ENCODE measurements at regions not wholly inside any gene's neighbourhood (a gene's known extent, or its start where the extent isn't known, plus 50 kb on each side); places are given as distances from the start of the nearest gene placed in this dataset.

GRCh38 chr6:21337263-21337662, 256.3 kb upstream of the SOX4 start:
- TF ChIP-seq CTCF (IDR thresholded peaks at IDR 0.05; ENCODE audit: insufficient read depth in 1 of 2, low read depth in 1 of 2, low read length in 1 of 2, severe bottlenecking in 1 of 2, unreplicated experiment in 1 of 2) = no peak
- H3K27me3 ChIP-seq (replicated peaks; ENCODE audit: control insufficient read depth, insufficient read depth, low read length) = no peaks in the 10 kb centered on the region
- intact Hi-C loops (cut with micrococcal nuclease; ENCODE audit: unreplicated experiment) = no loop called here
- no peaks in the 10 kb centered on the region for H3K4me1 ChIP-seq
- no peak overlapping the region for H3K4me3 ChIP-seq (ENCODE audit: low read depth, low read length)
- POLR2A ChIA-PET = no interaction called here
- no peaks in the 10 kb centered on the region for H3K36me3 ChIP-seq (ENCODE audit: control insufficient read depth, insufficient read depth, low read length)
- BruUV-seq (replicated peaks) = no TSS peak
- no peaks in the 10 kb centered on the region for H3K36me3 Mint-ChIP-seq (ENCODE audit: insufficient read depth, unreplicated experiment)
- no peak overlapping the region for H3K27ac Mint-ChIP-seq (ENCODE audit: unreplicated experiment)
- H3K4me1 Mint-ChIP-seq (ENCODE audit: low read depth, unreplicated experiment) = no peaks in the 10 kb centered on the region
- peaks cover 12% of the 10 kb centered on the region for H3K9me3 Mint-ChIP-seq (ENCODE audit: unreplicated experiment)
- no peaks in the 10 kb centered on the region for H3K9me3 ChIP-seq
- no peaks in the 10 kb centered on the region for H3K27me3 Mint-ChIP-seq (ENCODE audit: insufficient read depth, unreplicated experiment)
- CTCF ChIA-PET = no interaction called here
- no peak for DNase-seq
- no peak overlapping the region for H3K4me3 Mint-ChIP-seq (ENCODE audit: unreplicated experiment)

GRCh38 chr6:21340573-21340972, 253.0 kb upstream of the SOX4 start:
- TF ChIP-seq CTCF (IDR thresholded peaks at IDR 0.05; ENCODE audit: insufficient read depth in 1 of 2, low read depth in 1 of 2, low read length in 1 of 2, severe bottlenecking in 1 of 2, unreplicated experiment in 1 of 2) = no peak

GRCh38 chr6:21341910-21342309, 251.6 kb upstream of the SOX4 start:
- no peak overlapping the region for H3K4me3 Mint-ChIP-seq (ENCODE audit: unreplicated experiment)
- no peak for DNase-seq
- H3K27me3 Mint-ChIP-seq (ENCODE audit: insufficient read depth, unreplicated experiment) = no peaks in the 10 kb centered on the region
- no TSS peak for BruUV-seq (replicated peaks)
- H3K36me3 Mint-ChIP-seq (ENCODE audit: insufficient read depth, unreplicated experiment) = no peaks in the 10 kb centered on the region
- ChIA-PET POLR2A (no interaction called here), CTCF (no interaction called here)
- H3K9me3 Mint-ChIP-seq (ENCODE audit: unreplicated experiment) = peaks cover 9% of the 10 kb centered on the region
- no peaks in the 10 kb centered on the region for H3K36me3 ChIP-seq (ENCODE audit: control insufficient read depth, insufficient read depth, low read length)
- H3K27me3 ChIP-seq (replicated peaks; ENCODE audit: control insufficient read depth, insufficient read depth, low read length) = no peaks in the 10 kb centered on the region
- H3K4me1 Mint-ChIP-seq (ENCODE audit: low read depth, unreplicated experiment) = no peaks in the 10 kb centered on the region
- H3K9me3 ChIP-seq = no peaks in the 10 kb centered on the region
- intact Hi-C loops (cut with micrococcal nuclease; ENCODE audit: unreplicated experiment) = no loop called here
- no peak overlapping the region for H3K4me3 ChIP-seq (ENCODE audit: low read depth, low read length)
- H3K4me1 ChIP-seq = no peaks in the 10 kb centered on the region
- H3K27ac Mint-ChIP-seq (ENCODE audit: unreplicated experiment) = no peak overlapping the region
- TF ChIP-seq CTCF (IDR thresholded peaks at IDR 0.05; ENCODE audit: insufficient read depth in 1 of 2, low read depth in 1 of 2, low read length in 1 of 2, severe bottlenecking in 1 of 2, unreplicated experiment in 1 of 2) = no peak

More at GRCh38 chr6:21340573-21340972, 253.0 kb upstream of the SOX4 start:
- Histone ChIP-seq H3K9me3 (no peaks in the 10 kb centered on the region), H3K27me3 (replicated peaks; ENCODE audit: control insufficient read depth, insufficient read depth, low read length) (no peaks in the 10 kb centered on the region), H3K36me3 (ENCODE audit: control insufficient read depth, insufficient read depth, low read length) (no peaks in the 10 kb centered on the region), H3K4me3 (ENCODE audit: low read depth, low read length) (no peak overlapping the region), H3K4me1 (no peaks in the 10 kb centered on the region)
- H3K4me1 Mint-ChIP-seq (ENCODE audit: low read depth, unreplicated experiment) = no peaks in the 10 kb centered on the region
- intact Hi-C loops (cut with micrococcal nuclease; ENCODE audit: unreplicated experiment) = no loop called here
- H3K27ac Mint-ChIP-seq (ENCODE audit: unreplicated experiment) = no peak overlapping the region
- no peak overlapping the region for H3K4me3 Mint-ChIP-seq (ENCODE audit: unreplicated experiment)
- H3K36me3 Mint-ChIP-seq (ENCODE audit: insufficient read depth, unreplicated experiment) = no peaks in the 10 kb centered on the region
- no TSS peak for BruUV-seq (replicated peaks)
- ChIA-PET CTCF (no interaction called here), POLR2A (no interaction called here)
- H3K9me3 Mint-ChIP-seq (ENCODE audit: unreplicated experiment) = peaks cover 12% of the 10 kb centered on the region
- no peak for DNase-seq
- H3K27me3 Mint-ChIP-seq (ENCODE audit: insufficient read depth, unreplicated experiment) = no peaks in the 10 kb centered on the region
